GM12873 (cell line): ENCODE measurements at regions not wholly inside any gene's neighbourhood (a gene's known extent, or its start where the extent isn't known, plus 50 kb on each side); places are given as distances from the start of the nearest gene placed in this dataset.

ENCODE experiments used
- CTCF ChIP-seq: IDR thresholded peaks from 2 replicates; pipeline ENCODE4 v1.5.1; 2012; ENCODE audit warnings: low read depth, mild to moderate bottlenecking, moderate library complexity, low read length, control low read depth; ENCODE audit not compliant: insufficient read depth; ENCODE audit errors: missing control alignments

DNA sequence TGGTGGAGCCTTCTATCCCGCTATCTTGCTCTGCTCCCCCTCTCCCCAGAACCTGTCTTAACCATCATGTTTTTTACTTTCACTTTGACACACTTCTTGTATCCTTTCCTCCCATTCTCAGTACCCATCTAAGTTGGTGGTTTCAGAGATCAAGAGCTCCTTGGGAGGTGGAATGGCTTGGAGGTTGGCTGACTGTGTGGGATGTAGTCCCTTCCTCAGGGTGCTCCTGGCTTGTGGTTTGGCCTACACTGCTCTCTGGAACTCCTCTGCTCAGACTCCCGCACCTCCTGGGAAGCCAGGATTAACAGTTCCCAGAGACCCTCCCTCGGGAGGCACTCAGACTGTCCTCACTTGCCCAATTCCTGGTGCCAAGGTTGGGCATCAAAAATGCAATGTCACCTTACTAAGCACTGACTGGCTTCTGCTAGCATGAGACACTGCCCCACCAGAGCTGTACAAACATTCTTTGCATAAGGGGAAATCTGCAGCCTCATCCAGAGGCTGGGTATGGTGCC, 93.1 kb upstream of the NAMPT start:
- no peak for TF ChIP-seq CTCF

DNA sequence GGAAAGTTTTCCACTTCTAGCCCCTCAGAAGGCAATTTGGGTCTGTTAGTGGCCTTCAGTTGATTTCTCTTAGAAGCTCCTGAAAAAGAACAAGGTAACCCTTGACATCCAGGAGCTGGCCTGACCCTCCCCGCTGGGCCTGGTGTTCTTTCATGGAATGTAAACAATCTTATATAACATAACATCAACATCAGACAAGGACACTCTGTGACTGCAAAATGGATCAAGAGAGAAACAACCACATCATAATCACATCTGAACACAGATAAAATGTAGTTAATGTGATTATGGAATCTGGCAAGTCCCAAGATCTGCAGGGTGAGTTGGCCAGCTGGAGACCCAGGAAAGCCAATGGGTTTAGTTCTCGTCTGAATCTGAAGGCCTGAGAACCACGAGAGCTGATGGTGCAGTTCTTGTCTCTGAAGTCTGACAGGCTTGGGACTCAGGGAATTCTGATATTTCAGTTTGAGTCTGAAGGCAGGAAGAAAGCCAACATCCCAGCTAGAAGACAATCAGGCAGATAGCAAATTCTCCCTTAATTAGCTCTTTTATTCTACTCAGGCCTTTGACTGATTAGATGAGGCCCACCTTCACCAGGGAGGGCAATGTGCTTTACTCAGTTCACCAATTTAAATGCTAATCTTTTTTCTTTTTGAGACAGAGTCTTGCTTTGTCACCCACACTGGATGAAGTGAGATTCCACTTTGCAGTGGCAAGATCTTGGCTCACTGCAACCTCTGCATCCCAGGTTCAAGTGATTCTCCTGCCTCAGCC, 91.4 kb upstream of the NAMPT start:
- TF ChIP-seq CTCF: no peak

GRCh38 chr7:106375499-106375898, 90.7 kb upstream of the NAMPT start:
- TF ChIP-seq CTCF: no peak

DNA sequence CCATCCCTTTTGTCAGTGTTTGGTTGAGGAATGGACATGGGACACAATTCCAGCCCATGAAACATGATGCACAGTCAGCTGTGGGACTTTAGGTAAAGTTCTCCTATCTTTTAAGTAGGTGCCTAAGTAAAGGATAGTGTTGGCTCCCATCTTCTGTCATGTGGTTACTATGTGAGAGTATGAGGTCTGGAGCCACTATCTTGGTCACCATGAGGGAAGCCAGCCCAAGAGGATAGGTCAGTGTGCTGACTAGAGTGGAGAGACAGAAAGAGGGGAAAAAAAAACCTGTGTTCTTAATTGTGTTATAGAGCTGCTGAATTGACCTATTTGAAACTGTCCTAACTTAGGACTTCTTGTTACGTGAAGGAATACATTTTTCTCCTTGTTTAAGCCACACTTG, 89.7 kb upstream of the NAMPT start:
- TF ChIP-seq CTCF: no peak

DNA sequence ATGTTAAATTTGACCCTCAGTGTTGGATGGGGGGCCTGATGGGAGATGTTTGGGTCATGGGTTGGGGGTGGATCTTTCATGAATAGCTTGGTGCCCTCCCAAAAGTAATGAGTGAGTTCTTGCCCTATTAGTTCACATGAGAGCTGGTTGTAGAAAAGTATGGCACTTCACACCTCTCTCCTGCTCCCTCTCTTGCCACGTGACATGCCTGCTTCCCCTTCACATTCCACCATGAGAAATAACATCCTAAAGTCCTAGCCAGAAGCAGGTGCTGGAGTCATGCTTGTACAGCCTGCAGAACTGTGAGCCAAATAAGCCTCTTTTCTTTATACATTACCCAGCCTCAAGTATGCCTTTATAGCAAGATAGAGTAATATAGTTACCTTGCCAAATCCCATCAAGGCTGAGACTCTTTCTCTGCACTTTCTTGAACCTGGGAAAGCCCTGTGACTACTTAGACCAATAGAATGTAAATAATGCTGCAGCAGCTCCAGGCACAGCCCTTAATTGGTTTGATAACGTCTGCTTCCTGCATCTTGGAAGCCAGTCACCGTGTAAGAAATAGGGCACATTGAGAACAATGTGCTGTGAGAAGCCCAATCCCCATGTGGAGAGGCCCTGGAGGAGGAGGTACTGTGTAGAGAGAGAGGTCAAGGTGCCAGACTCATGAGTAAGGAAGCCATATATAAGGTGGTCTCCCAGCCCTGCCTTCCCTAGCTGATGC, 88.0 kb upstream of the NAMPT start:
- TF ChIP-seq CTCF: no peak

GRCh38 chr7:106372126-106372525, 87.3 kb upstream of the NAMPT start:
- TF ChIP-seq CTCF: no peak

DNA sequence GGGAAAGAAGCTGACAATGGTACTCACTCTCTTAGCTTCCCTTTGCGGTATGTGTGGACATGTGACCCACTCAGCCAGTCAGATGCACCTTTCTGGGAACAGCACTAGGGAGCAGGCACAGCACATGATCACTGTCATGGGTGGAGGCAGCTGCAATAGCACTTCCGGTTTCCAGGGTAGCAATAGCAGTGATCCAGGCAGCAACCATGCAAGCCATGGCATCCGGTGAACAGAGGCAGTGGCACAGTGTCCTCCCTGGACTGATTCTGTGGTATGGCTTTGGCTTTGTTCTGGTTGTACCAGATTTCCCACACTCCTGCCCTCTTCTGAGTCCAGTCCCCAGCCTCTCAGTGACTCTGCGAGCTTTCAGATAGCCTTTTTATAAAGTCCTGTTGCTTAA, 86.8 kb upstream of the NAMPT start:
- TF ChIP-seq CTCF: no peak
